GM23248 (cell line): ENCODE measurements at regions not wholly inside any gene's neighbourhood (a gene's known extent, or its start where the extent isn't known, plus 50 kb on each side); places are given as distances from the start of the nearest gene placed in this dataset.

Experiments used
- EZH2 ChIP-seq: fragments of 200-600 bp; sonication (generic); IDR thresholded peaks from 2 replicates; pipeline ENCODE4 v1.6.1; 2018; ENCODE audit warnings: antibody characterized with exemption, mild to moderate bottlenecking; ENCODE audit not compliant: insufficient read depth, poor library complexity, severe bottlenecking
- EZH2phosphoT487 ChIP-seq: fragments of 200-600 bp; sonication (generic); IDR thresholded peaks from 2 replicates; pipeline ENCODE4 v1.6.1; 2018; ENCODE audit warnings: antibody characterized with exemption, moderate library complexity, mild to moderate bottlenecking, low read depth; ENCODE audit not compliant: insufficient read depth

DNA sequence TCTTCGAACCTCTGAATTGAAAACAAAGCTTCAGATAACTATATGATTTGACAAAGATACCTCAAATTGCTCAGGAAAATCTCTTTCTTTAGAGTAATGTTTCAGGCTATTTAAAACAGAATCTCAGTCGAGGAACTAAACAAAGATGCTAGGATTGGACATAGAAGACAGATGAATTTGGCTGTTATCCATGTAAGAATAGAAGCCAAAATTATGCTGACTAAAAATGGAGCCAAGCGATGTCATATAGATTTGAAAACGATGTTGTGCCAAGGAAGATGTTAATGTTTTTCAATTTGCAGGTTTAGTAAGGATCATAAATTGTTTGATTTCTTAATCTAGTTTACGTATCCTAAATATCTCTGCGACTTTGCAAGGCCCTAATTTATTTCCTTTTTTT, 295.9 kb downstream of the FOXG1 start:
- TF ChIP-seq EZH2phosphoT487 (no peak), EZH2 (no peak)
